SU-DHL-6 (cell line): ENCODE measurements at regions not wholly inside any gene's neighbourhood (a gene's known extent, or its start where the extent isn't known, plus 50 kb on each side); places are given as distances from the start of the nearest gene placed in this dataset.

Experiments
- H2AFZ ChIP-seq: fragments of 200-600 bp; sonication (generic); 2 replicates; pipeline ENCODE4 v1.6.1; 2014; ENCODE audit warnings: low read depth, mild to moderate bottlenecking, moderate library complexity, mixed read lengths, antibody characterized with exemption, low read length; ENCODE audit not compliant: severe bottlenecking
- H3F3A ChIP-seq: fragments of 200-600 bp; shearing (Covaris generic); 2 replicates; pipeline ENCODE4 v1.6.0; 2016; ENCODE audit warnings: antibody characterized with exemption, mild to moderate bottlenecking; ENCODE audit not compliant: insufficient read depth
- H3K27ac ChIP-seq: fragments of 200-600 bp; sonication (generic); 2 replicates; pipeline ENCODE4 v1.5.1; 2016; ENCODE audit warnings: low read depth, mild to moderate bottlenecking, low read length, moderate library complexity, mixed read lengths
- H3K27me3 ChIP-seq: fragments of 200-600 bp; sonication (generic), shearing (Covaris generic); 2 replicates; pipeline ENCODE4 v1.6.0; 2014; ENCODE audit warnings: mild to moderate bottlenecking, low read length
- H3K36me3 ChIP-seq: fragments of 200-600 bp; sonication (generic); 2 replicates; pipeline ENCODE4 v1.6.1; 2014; ENCODE audit warnings: mild to moderate bottlenecking, low read length, mixed read lengths
- H3K4me2 ChIP-seq: fragments of 300-600, 200-600 bp; shearing (Covaris generic), sonication (generic); 2 replicates; pipeline ENCODE4 v1.6.0; 2014; ENCODE audit warnings: low read length, low read depth, mild to moderate bottlenecking; ENCODE audit not compliant: poor library complexity, severe bottlenecking
- H3K4me3 ChIP-seq: fragments of 200-600 bp; sonication (generic); 2 replicates; pipeline ENCODE4 v1.5.1; 2014; ENCODE audit warnings: antibody characterized with exemption, low read length, mild to moderate bottlenecking, mixed read lengths; ENCODE audit not compliant: insufficient read depth, poor library complexity, severe bottlenecking
- H3K79me2 ChIP-seq: fragments of 200-600 bp; sonication (generic); 2 replicates; pipeline ENCODE4 v1.6.1; 2014; ENCODE audit warnings: mild to moderate bottlenecking, low read length, moderate library complexity; ENCODE audit not compliant: insufficient read depth
- H3K9ac ChIP-seq: fragments of 200-600 bp; sonication (generic); 2 replicates; pipeline ENCODE4 v1.7.0; 2014; ENCODE audit warnings: mild to moderate bottlenecking, low read length
- H3K9me2 ChIP-seq: fragments of 200-600 bp; sonication (generic); replicated peaks from 2 replicates; pipeline ENCODE4 v1.6.1; 2014; ENCODE audit warnings: low read length; ENCODE audit not compliant: insufficient read depth
- H3K9me3 ChIP-seq: fragments of 200-600 bp; sonication (generic); 2 replicates; pipeline ENCODE4 v1.6.1; 2014; ENCODE audit warnings: low read length, mixed read lengths; ENCODE audit not compliant: insufficient read depth
- H4K20me1 ChIP-seq: fragments of 200-600 bp; sonication (generic); 2 replicates; pipeline ENCODE4 v1.6.1; 2014; ENCODE audit warnings: low read depth, mild to moderate bottlenecking, antibody characterized with exemption, low read length, moderate library complexity, mixed read lengths
- CTCF ChIP-seq: fragments of 200-600 bp; sonication (generic); IDR thresholded peaks from one replicate; pipeline ENCODE4 v1.5.1; 2017; ENCODE audit warnings: antibody characterized with exemption, mild to moderate bottlenecking, low read length, moderate library complexity; ENCODE audit not compliant: insufficient read depth, poor library complexity, severe bottlenecking
- EZH2phosphoT487 ChIP-seq: fragments of 200-600 bp; sonication (generic), shearing (Covaris generic); conservative IDR thresholded peaks from 2 replicates; pipeline ENCODE4 v1.6.1; 2018; ENCODE audit warnings: mild to moderate bottlenecking, antibody characterized with exemption, low read length, moderate library complexity, mixed read lengths

- Histone ChIP-seq H3K9me3 (no peaks in the 10 kb centered on the region), H4K20me1 (no peaks in the 10 kb centered on the region), H3K27me3 (no peaks in the 10 kb centered on the region), H3K4me2 (no peak overlapping the region), H3F3A (no peaks in the 10 kb centered on the region), H3K79me2 (no peaks in the 10 kb centered on the region), H3K9ac (no peak overlapping the region), H3K4me3 (no peak overlapping the region), H3K36me3 (no peaks in the 10 kb centered on the region), H3K9me2 (no peaks in the 10 kb centered on the region), H2AFZ (no peak overlapping the region), H3K27ac (no peak overlapping the region)
- TF ChIP-seq CTCF (no peak), EZH2phosphoT487 (no peak)
These were observed 120.9 kb upstream of the IPO9 start for GRCh38 chr1:201708085-201708512.

GRCh38 chr1:201708691-201709090 lies 120.3 kb upstream of the IPO9 start:
- Histone ChIP-seq H4K20me1 (no peaks in the 10 kb centered on the region), H3K79me2 (no peaks in the 10 kb centered on the region), H3K36me3 (no peaks in the 10 kb centered on the region), H3K9me3 (no peaks in the 10 kb centered on the region), H3K4me3 (no peak overlapping the region), H3K4me2 (no peak overlapping the region), H3K27ac (no peak overlapping the region), H2AFZ (no peak overlapping the region), H3F3A (no peaks in the 10 kb centered on the region), H3K9me2 (no peaks in the 10 kb centered on the region), H3K27me3 (no peaks in the 10 kb centered on the region), H3K9ac (no peak overlapping the region)
- TF ChIP-seq EZH2phosphoT487 (no peak), CTCF (no peak)

GRCh38 chr1:201709564-201710295 lies 119.2 kb upstream of the IPO9 start:
- Histone ChIP-seq H3K4me3 (no peak overlapping the region), H3K36me3 (no peaks in the 10 kb centered on the region), H3K9ac (no peak overlapping the region), H2AFZ (no peak overlapping the region), H4K20me1 (no peaks in the 10 kb centered on the region), H3F3A (no peaks in the 10 kb centered on the region), H3K27me3 (no peaks in the 10 kb centered on the region), H3K27ac (no peak overlapping the region), H3K79me2 (no peaks in the 10 kb centered on the region), H3K4me2 (no peak overlapping the region), H3K9me3 (no peaks in the 10 kb centered on the region), H3K9me2 (no peaks in the 10 kb centered on the region)
- TF ChIP-seq EZH2phosphoT487 = no peak
- peak; percentile 60 for TF ChIP-seq CTCF
